ENCODE measurements at regions not wholly inside any gene's neighbourhood (a gene's known extent, or its start where the extent isn't known, plus 50 kb on each side); places are given as distances from the start of the nearest gene placed in this dataset.
"Not testable (repeated sequence)": the region's sequence is repeated elsewhere in the genome, so short reads cannot be mapped to it uniquely, and the experiment has no call there.

GRCh38 chr12:127162307-127162706, 1104.7 kb upstream of the TMEM132C start:
- no peak for DNase-seq (ENCODE audit: low read depth)

- no peak for DNase-seq (ENCODE audit: low read depth)
Measured at GRCh38 chr12:127162902-127163301, 1104.1 kb upstream of the TMEM132C start.

- peak; percentile 75 for DNase-seq (ENCODE audit: low read depth)
Measured at GRCh38 chr12:127165567-127166392, 1101.2 kb upstream of the TMEM132C start.

- DNase-seq (ENCODE audit: low read depth), result no peak
Measured at GRCh38 chr12:127169321-127170181, 1097.4 kb upstream of the TMEM132C start.

- no peak for DNase-seq (ENCODE audit: low read depth)
Measured at GRCh38 chr12:127170226-127171180, 1096.5 kb upstream of the TMEM132C start.

GRCh38 chr12:127172861-127173260, 1094.1 kb upstream of the TMEM132C start:
- no peak for DNase-seq (ENCODE audit: low read depth)

GRCh38 chr12:127173971-127174370, 1093.0 kb upstream of the TMEM132C start:
- DNase-seq (ENCODE audit: low read depth), result not testable (repeated sequence)

GRCh38 chr12:127174881-127175280, 1092.1 kb upstream of the TMEM132C start:
- DNase-seq (ENCODE audit: low read depth), result no peak

- DNase-seq (ENCODE audit: low read depth), result no peak
Measured at GRCh38 chr12:127175361-127175760, 1091.6 kb upstream of the TMEM132C start.

- DNase-seq (ENCODE audit: low read depth), result no peak
Measured at GRCh38 chr12:127176804-127177203, 1090.2 kb upstream of the TMEM132C start.

- no peak for DNase-seq (ENCODE audit: low read depth)
Measured at GRCh38 chr12:127178052-127178451, 1088.9 kb upstream of the TMEM132C start.

GRCh38 chr12:127178463-127178862, 1088.5 kb upstream of the TMEM132C start:
- no peak for DNase-seq (ENCODE audit: low read depth)

GRCh38 chr12:127179176-127179575, 1087.8 kb upstream of the TMEM132C start:
- DNase-seq (ENCODE audit: low read depth), result no peak

GRCh38 chr12:127182018-127182417, 1085.0 kb upstream of the TMEM132C start:
- DNase-seq (ENCODE audit: low read depth), result no peak

- DNase-seq (ENCODE audit: low read depth), result no peak
Measured at GRCh38 chr12:127189992-127190391, 1077.0 kb upstream of the TMEM132C start.

- no peak for DNase-seq (ENCODE audit: low read depth)
Measured at GRCh38 chr12:127191129-127191528, 1075.8 kb upstream of the TMEM132C start.

- no peak for DNase-seq (ENCODE audit: low read depth)
Measured at GRCh38 chr12:127192391-127192790, 1074.6 kb upstream of the TMEM132C start.

- no peak for DNase-seq (ENCODE audit: low read depth)
Measured at GRCh38 chr12:127193341-127193740, 1073.6 kb upstream of the TMEM132C start.

- no peak for DNase-seq (ENCODE audit: low read depth)
Measured at GRCh38 chr12:127194176-127194575, 1072.8 kb upstream of the TMEM132C start.

- DNase-seq (ENCODE audit: low read depth), result no peak
Measured at GRCh38 chr12:127205781-127206555, 1061.0 kb upstream of the TMEM132C start.

GRCh38 chr12:127209318-127209717, 1057.7 kb upstream of the TMEM132C start:
- DNase-seq (ENCODE audit: low read depth), result no peak
